Body of pancreas (tissue), 4 donors: ENCODE measurements at regions not wholly inside any gene's neighbourhood (a gene's known extent, or its start where the extent isn't known, plus 50 kb on each side); places are given as distances from the start of the nearest gene placed in this dataset.

Experiments used
- ATAC-seq: fragments of 150-250 bp; one replicate; pipeline ENCODE4 v1.9.1; 2016
- DNase-seq, 4 donors: peaks; one replicate each; pipeline ENCODE4 v3.0.0-alpha.2; 2019
- H3K27ac ChIP-seq, 4 donors: fragments of 200-600 bp; sonication (generic); 1 replicate in 3 of 4; 2 replicates in 1 of 4; pipeline versions ENCODE4 v1.5.1 to v1.6.1; 2016 to 2019; ENCODE audit warnings: mild to moderate bottlenecking in 1 of 4, mixed read lengths in 1 of 4, moderate library complexity in 1 of 4
- H3K27me3 ChIP-seq, 2 donors: fragments of 200-600 bp; sonication (generic); one replicate each; pipeline ENCODE4 v1.6.0; 2016; ENCODE audit warnings: mild to moderate bottlenecking in 1 of 2
- H3K36me3 ChIP-seq, 2 donors: fragments of 200-600 bp; sonication (generic); replicated peaks in 1 of 2; 2 replicates each; pipeline ENCODE4 v1.5.1; 2016; ENCODE audit warnings: low read depth in 2 of 2; ENCODE audit not compliant: insufficient read depth in 1 of 2
- H3K4me1 ChIP-seq: fragments of 200-600 bp; sonication (generic); one replicate; pipeline ENCODE4 v1.6.0; 2016
- H3K4me3 ChIP-seq, 2 donors: fragments of 200-600 bp; sonication (generic); 1 replicate in 1 of 2; 2 replicates in 1 of 2; pipeline ENCODE4 v1.5.1; 2016 to 2019
- H3K9me3 ChIP-seq, 3 donors: fragments of 200-600 bp; sonication (generic); 1 replicate in 2 of 3; 2 replicates in 1 of 3; pipeline ENCODE4 v1.5.1; 2016
- POLR2A ChIP-seq, 3 donors: fragments of 450-650 bp; IDR thresholded peaks; one replicate each; pipeline ENCODE4 v1.6.1; 2016; ENCODE audit warnings: antibody characterized with exemption in 3 of 3, mild to moderate bottlenecking in 2 of 3
- WGBS, 2 donors: methylation state at CpG; one replicate each; pipeline ENCODE4 v1.1.5; 2017; 5-methylcytosine and 5-hydroxymethylcytosine counted together
- intact Hi-C: fragments of 100-400 bp; cut with DNase I; formaldehyde crosslinking; loops from one replicate; pipeline ENCODE4 v1.15.1; 2023
- TF ChIP-seq, protein P1 (sequence below), 7 experiments: fragments of 450-650 bp in 4 of 7; fragments of 200-600 bp in 3 of 7; sonication (generic) in 3 of 7; IDR thresholded peaks; one replicate each; pipeline ENCODE4 v1.5.1; 2016 to 2019; ENCODE audit warnings: antibody characterized with exemption in 7 of 7

DNA sequence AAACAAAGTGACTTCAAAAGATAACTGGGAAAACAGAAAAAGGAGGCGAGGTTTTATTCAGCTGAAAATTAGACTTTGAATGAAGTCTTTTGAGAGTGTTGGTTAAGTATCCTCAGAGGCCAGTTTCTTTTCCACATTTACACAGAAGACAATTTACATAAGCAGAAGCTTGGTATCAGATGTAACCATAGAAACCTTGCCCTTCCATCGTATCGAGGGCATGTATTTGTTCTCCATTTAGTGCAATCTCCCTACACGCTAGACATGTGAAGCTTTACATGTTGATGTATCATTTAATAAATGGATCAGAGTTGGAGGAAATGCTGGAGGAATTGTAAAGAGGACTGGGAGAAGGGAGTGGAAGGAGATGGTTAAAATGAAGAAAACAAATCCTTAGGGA is 161.0 kb upstream of the CRBN start:
- Histone ChIP-seq H3K4me3 (no peak overlapping the region), H3K27ac (no peak overlapping the region), H3K36me3 (no peaks in the 10 kb centered on the region), H3K27me3 (no peaks in the 10 kb centered on the region), H3K9me3 (no peaks in the 10 kb centered on the region), H3K4me1 (no peaks in the 10 kb centered on the region)
- WGBS, 2 donors: 47 to 52% methylated on average over 4 of the region's 4 CpGs
- no peak for ATAC-seq
- intact Hi-C loops: no loop called here
- TF ChIP-seq, protein P1, sequence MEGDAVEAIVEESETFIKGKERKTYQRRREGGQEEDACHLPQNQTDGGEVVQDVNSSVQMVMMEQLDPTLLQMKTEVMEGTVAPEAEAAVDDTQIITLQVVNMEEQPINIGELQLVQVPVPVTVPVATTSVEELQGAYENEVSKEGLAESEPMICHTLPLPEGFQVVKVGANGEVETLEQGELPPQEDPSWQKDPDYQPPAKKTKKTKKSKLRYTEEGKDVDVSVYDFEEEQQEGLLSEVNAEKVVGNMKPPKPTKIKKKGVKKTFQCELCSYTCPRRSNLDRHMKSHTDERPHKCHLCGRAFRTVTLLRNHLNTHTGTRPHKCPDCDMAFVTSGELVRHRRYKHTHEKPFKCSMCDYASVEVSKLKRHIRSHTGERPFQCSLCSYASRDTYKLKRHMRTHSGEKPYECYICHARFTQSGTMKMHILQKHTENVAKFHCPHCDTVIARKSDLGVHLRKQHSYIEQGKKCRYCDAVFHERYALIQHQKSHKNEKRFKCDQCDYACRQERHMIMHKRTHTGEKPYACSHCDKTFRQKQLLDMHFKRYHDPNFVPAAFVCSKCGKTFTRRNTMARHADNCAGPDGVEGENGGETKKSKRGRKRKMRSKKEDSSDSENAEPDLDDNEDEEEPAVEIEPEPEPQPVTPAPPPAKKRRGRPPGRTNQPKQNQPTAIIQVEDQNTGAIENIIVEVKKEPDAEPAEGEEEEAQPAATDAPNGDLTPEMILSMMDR (IDR thresholded peaks at IDR 0.05): no peak
- TF ChIP-seq POLR2A (IDR thresholded peaks at IDR 0.05): no peak
- no peak for DNase-seq

DNA sequence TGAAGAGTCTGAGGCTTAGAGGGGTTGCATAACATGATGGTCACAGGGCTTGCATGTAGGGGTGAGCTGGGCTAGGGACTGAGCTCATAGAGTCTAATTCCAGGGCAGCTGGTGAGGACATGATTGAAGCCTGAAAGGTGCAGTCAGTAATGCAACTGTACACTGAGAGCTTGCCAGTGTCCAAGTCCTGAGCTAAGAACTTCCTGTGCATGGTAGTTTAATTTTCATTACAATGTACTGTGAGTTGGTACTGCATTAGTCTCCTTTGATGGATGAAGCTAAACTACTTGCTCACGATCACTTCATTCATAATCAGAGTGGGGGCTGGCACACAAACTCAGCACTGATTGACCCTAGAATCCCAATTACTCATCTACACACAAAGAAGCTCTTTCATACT is 156.4 kb upstream of the CRBN start:
- Histone ChIP-seq H3K9me3 (no peaks in the 10 kb centered on the region), H3K27me3 (no peaks in the 10 kb centered on the region), H3K4me1 (no peaks in the 10 kb centered on the region), H3K4me3 (no peak overlapping the region), H3K27ac (no peak overlapping the region), H3K36me3 (no peaks in the 10 kb centered on the region)
- no peak for DNase-seq
- TF ChIP-seq POLR2A (IDR thresholded peaks at IDR 0.05): no peak
- TF ChIP-seq, protein P1 (IDR thresholded peaks at IDR 0.05): no peak
- 41 to 48% methylated on average over 1 of the region's 1 CpG for WGBS, 2 donors
- intact Hi-C loops: no loop called here
- no peak for ATAC-seq

DNA sequence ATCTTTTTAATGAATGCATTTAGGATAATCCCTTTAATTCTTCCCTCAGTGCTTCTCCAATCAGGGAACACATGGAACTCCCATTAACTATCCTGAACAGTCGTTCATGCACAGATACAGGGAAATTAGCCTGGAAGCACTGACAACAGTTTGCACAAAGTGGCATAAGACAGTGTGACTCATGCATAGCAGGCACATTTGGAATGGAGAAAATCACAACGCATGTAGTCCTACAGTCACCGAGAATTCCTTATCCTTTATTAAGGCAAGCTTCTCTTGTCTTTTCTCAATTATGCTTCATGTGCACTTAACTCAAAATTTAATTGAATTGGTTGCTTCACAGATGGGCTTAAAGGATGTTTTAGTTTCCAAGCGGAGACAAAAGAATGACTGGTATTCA is 155.0 kb upstream of the CRBN start:
- Histone ChIP-seq H3K36me3 (no peaks in the 10 kb centered on the region), H3K27me3 (no peaks in the 10 kb centered on the region), H3K4me1 (no peaks in the 10 kb centered on the region), H3K27ac (no peak overlapping the region), H3K4me3 (no peak overlapping the region), H3K9me3 (no peaks in the 10 kb centered on the region)
- DNase-seq (no peak), ATAC-seq (no peak)
- intact Hi-C loops: no loop called here
- 73 to 82% methylated on average over 4 of the region's 4 CpGs for WGBS, 2 donors
- TF ChIP-seq, protein P1 (IDR thresholded peaks at IDR 0.05): no peak
- TF ChIP-seq POLR2A (IDR thresholded peaks at IDR 0.05): no peak

DNA sequence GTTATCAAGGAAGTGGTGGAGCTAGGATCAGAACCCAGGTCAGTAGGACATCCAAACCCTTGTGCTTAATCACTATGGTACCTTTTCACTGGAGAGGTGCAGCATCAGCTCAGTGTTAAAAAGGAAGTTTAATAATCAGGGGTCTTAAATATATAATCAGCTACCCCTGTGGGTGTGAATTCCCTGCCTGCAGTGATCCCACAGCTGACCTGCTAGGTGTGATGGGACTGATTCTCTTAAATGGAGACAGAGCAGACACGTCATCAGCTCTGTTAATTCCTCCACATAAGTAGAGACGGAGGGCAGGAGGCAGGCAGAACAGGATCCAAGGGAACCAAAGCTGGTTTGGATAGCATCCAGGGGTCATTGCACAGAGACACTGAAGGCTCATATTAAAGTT is 154.1 kb upstream of the CRBN start:
- TF ChIP-seq, protein P1 (IDR thresholded peaks at IDR 0.05): no peak
- TF ChIP-seq POLR2A (IDR thresholded peaks at IDR 0.05): no peak
- WGBS, 2 donors: 71% methylated on average over 2 of the region's 2 CpGs
- no peak overlapping the region for H3K27ac ChIP-seq
- H3K4me1 ChIP-seq: no peaks in the 10 kb centered on the region
- no peak for DNase-seq
- H3K4me3 ChIP-seq: no peak overlapping the region
- no peaks in the 10 kb centered on the region for H3K27me3 ChIP-seq
- intact Hi-C loops: no loop called here
- no peaks in the 10 kb centered on the region for H3K9me3 ChIP-seq
- no peak for ATAC-seq
- no peaks in the 10 kb centered on the region for H3K36me3 ChIP-seq

DNA sequence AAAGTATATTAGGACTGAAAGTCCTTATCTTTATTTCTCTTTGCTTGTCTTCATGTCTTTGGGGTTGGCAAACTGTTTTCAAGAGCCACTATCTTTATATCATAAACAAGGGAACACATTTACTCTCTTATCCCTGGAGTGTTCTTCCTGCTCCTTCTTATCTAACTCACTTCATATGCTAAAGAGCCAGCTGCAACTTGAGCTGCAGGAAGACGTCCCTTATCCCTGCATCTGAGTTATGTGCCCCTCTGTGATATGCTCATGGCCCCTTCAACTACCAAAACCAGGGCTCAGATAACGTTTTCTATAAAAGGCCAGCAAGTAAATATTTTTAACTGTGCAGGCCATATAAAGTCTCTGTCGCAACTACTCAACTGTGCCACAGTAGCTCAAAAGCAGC is 137.0 kb upstream of the CRBN start:
- intact Hi-C loops: no loop called here
- no peaks in the 10 kb centered on the region for H3K27me3 ChIP-seq
- no peak for ATAC-seq
- no peaks in the 10 kb centered on the region for H3K36me3 ChIP-seq
- H3K27ac ChIP-seq: no peak overlapping the region
- H3K9me3 ChIP-seq: peaks cover 0 to 5% (median 0%) of the 10 kb centered on the region in 3 donors
- TF ChIP-seq POLR2A (IDR thresholded peaks at IDR 0.05): no peak
- 45 to 59% methylated on average over 3 of the region's 3 CpGs for WGBS, 2 donors
- no peak overlapping the region for H3K4me3 ChIP-seq
- DNase-seq: no peak
- H3K4me1 ChIP-seq: no peaks in the 10 kb centered on the region
